ENCODE measurements at regions not wholly inside any gene's neighbourhood (a gene's known extent, or its start where the extent isn't known, plus 50 kb on each side); places are given as distances from the start of the nearest gene placed in this dataset.

- TF ChIP-seq THAP11 (CRISPR knock-in tag; IDR thresholded peaks at IDR 0.05) (peak; percentile 56; the same call in 1 of the 2 replicates), MTF2 (CRISPR knock-in tag; IDR thresholded peaks at IDR 0.05; ENCODE audit: borderline replicate concordance) (no peak), RERE (CRISPR knock-in tag; IDR thresholded peaks at IDR 0.05; ENCODE audit: low read depth) (peak; percentile 64; the same call in 1 of the 2 replicates), SNAPC4 (CRISPR knock-in tag; IDR thresholded peaks at IDR 0.05) (no peak), ZNF83 (CRISPR knock-in tag; IDR thresholded peaks at IDR 0.05; ENCODE audit: borderline replicate concordance) (no peak), NFKBIZ (CRISPR knock-in tag; IDR thresholded peaks at IDR 0.05) (no peak), ZNF841 (CRISPR knock-in tag; IDR thresholded peaks at IDR 0.05; ENCODE audit: borderline replicate concordance) (no peak), PITX1 (CRISPR knock-in tag; IDR thresholded peaks at IDR 0.05) (peak; percentile 71; the same call in 1 of the 2 replicates), ATRX (CRISPR knock-in tag; IDR thresholded peaks at IDR 0.05; ENCODE audit: borderline replicate concordance) (no peak), ZNF788 (CRISPR knock-in tag; IDR thresholded peaks at IDR 0.05; ENCODE audit: borderline replicate concordance) (peak; percentile 88; the same call in 1 of the 2 replicates), ZBTB8A (CRISPR knock-in tag; IDR thresholded peaks at IDR 0.05; ENCODE audit: borderline replicate concordance, low read depth) (no peak), STAG1 (CRISPR knock-in tag; IDR thresholded peaks at IDR 0.05) (peak; percentile 73)
- TF ChIP-seq, protein P1, sequence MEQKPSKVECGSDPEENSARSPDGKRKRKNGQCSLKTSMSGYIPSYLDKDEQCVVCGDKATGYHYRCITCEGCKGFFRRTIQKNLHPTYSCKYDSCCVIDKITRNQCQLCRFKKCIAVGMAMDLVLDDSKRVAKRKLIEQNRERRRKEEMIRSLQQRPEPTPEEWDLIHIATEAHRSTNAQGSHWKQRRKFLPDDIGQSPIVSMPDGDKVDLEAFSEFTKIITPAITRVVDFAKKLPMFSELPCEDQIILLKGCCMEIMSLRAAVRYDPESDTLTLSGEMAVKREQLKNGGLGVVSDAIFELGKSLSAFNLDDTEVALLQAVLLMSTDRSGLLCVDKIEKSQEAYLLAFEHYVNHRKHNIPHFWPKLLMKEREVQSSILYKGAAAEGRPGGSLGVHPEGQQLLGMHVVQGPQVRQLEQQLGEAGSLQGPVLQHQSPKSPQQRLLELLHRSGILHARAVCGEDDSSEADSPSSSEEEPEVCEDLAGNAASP (CRISPR knock-in tag; IDR thresholded peaks at IDR 0.05; ENCODE audit: borderline replicate concordance) = 0 out of 2 replicates have a peak, but pooled peaks have one; percentile 46
These were observed 122.8 kb upstream of the RAB4A start (continued) for GRCh38 chr1:229148041-229148671.

Data from HepG2 (cell line).